MM.1S (cell line): ENCODE measurements at regions not wholly inside any gene's neighbourhood (a gene's known extent, or its start where the extent isn't known, plus 50 kb on each side); places are given as distances from the start of the nearest gene placed in this dataset.

Experiments used
- EZH2 ChIP-seq: fragments of 300-600 bp; sonication (generic); optimal IDR thresholded peaks from 2 replicates; pipeline ENCODE3; 2017; ENCODE audit warnings: low read depth, mild to moderate bottlenecking, antibody characterized with exemption, low read length, mixed read lengths
- EZH2phosphoT487 ChIP-seq: fragments of 300-600 bp; sonication (generic); IDR thresholded peaks from 2 replicates; pipeline ENCODE4 v1.6.1; 2018; ENCODE audit warnings: antibody characterized with exemption, low read length
- TF ChIP-seq, protein P1 (sequence below): fragments of 300-600 bp; sonication (generic); IDR thresholded peaks from 2 replicates; pipeline ENCODE4 v1.5.1; 2016; ENCODE audit warnings: antibody characterized with exemption, low read length, mixed read lengths

DNA sequence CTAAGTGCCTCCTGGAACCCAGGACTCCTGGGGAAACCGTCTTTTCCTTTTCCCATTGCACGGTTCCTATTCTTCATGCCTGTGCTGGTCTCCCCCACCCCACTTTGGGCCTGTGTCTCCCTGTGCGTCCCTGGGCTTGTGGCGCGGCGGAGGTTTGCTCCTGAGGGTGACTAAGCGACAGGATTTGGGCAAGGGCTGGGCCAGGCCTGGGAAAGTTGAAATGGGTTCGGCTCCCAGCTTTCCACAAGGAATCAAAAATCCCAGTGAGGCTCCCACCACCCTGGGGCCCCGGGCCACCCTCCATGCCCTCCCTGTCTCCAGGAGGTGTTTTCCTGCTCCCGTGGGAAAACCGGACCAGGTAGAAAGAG is 197.6 kb downstream of the NDUFA10 start:
- TF ChIP-seq, protein P1, sequence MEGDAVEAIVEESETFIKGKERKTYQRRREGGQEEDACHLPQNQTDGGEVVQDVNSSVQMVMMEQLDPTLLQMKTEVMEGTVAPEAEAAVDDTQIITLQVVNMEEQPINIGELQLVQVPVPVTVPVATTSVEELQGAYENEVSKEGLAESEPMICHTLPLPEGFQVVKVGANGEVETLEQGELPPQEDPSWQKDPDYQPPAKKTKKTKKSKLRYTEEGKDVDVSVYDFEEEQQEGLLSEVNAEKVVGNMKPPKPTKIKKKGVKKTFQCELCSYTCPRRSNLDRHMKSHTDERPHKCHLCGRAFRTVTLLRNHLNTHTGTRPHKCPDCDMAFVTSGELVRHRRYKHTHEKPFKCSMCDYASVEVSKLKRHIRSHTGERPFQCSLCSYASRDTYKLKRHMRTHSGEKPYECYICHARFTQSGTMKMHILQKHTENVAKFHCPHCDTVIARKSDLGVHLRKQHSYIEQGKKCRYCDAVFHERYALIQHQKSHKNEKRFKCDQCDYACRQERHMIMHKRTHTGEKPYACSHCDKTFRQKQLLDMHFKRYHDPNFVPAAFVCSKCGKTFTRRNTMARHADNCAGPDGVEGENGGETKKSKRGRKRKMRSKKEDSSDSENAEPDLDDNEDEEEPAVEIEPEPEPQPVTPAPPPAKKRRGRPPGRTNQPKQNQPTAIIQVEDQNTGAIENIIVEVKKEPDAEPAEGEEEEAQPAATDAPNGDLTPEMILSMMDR = no peak
- TF ChIP-seq EZH2phosphoT487 (no peak), EZH2 (no peak)
